ENCODE measurements at regions not wholly inside any gene's neighbourhood (a gene's known extent, or its start where the extent isn't known, plus 50 kb on each side); places are given as distances from the start of the nearest gene placed in this dataset.

GRCh38 chr1:116232989-116233514, 121.9 kb downstream of the MAB21L3 start:
- DNase-seq (ENCODE audit: low read depth) = no peak

GRCh38 chr1:116234429-116234828, 123.2 kb downstream of the MAB21L3 start:
- DNase-seq (ENCODE audit: low read depth) = no peak

GRCh38 chr1:116239916-116240315, 128.7 kb downstream of the MAB21L3 start:
- DNase-seq (ENCODE audit: low read depth) = no peak

- no peak for DNase-seq (ENCODE audit: low read depth)
Measured at GRCh38 chr1:116242741-116243140, 130.3 kb upstream of the ATP1A1 start.

- no peak for DNase-seq (ENCODE audit: low read depth)
Measured at GRCh38 chr1:116243333-116244054, 129.6 kb upstream of the ATP1A1 start.

GRCh38 chr1:116246174-116246573, 126.9 kb upstream of the ATP1A1 start:
- no peak for DNase-seq (ENCODE audit: low read depth)

- no peak for DNase-seq (ENCODE audit: low read depth)
Measured at GRCh38 chr1:116252271-116252670, 120.8 kb upstream of the ATP1A1 start.

- DNase-seq (ENCODE audit: low read depth) = no peak
Measured at GRCh38 chr1:116252785-116253184, 120.3 kb upstream of the ATP1A1 start.

- DNase-seq (ENCODE audit: low read depth) = no peak
Measured at GRCh38 chr1:116253566-116254382, 119.3 kb upstream of the ATP1A1 start.

GRCh38 chr1:116254776-116255175, 118.3 kb upstream of the ATP1A1 start:
- no peak for DNase-seq (ENCODE audit: low read depth)

- no peak for DNase-seq (ENCODE audit: low read depth)
Measured at GRCh38 chr1:116255486-116256285, 117.4 kb upstream of the ATP1A1 start.

GRCh38 chr1:116256286-116256649, 116.8 kb upstream of the ATP1A1 start:
- no peak for DNase-seq (ENCODE audit: low read depth)

GRCh38 chr1:116256875-116257274, 116.2 kb upstream of the ATP1A1 start:
- DNase-seq (ENCODE audit: low read depth) = no peak

GRCh38 chr1:116257341-116257767, 115.7 kb upstream of the ATP1A1 start:
- no peak for DNase-seq (ENCODE audit: low read depth)

GRCh38 chr1:116257836-116258235, 115.2 kb upstream of the ATP1A1 start:
- DNase-seq (ENCODE audit: low read depth) = no peak

GRCh38 chr1:116258668-116259419, 114.2 kb upstream of the ATP1A1 start:
- DNase-seq (ENCODE audit: low read depth) = no peak

GRCh38 chr1:116259663-116260062, 113.4 kb upstream of the ATP1A1 start:
- no peak for DNase-seq (ENCODE audit: low read depth)

- DNase-seq (ENCODE audit: low read depth) = no peak
Measured at GRCh38 chr1:116260115-116260514, 112.9 kb upstream of the ATP1A1 start.

- no peak for DNase-seq (ENCODE audit: low read depth)
Measured at GRCh38 chr1:116260621-116261020, 112.4 kb upstream of the ATP1A1 start.

- DNase-seq (ENCODE audit: low read depth) = no peak
Measured at GRCh38 chr1:116261227-116261626, 111.8 kb upstream of the ATP1A1 start.

- DNase-seq (ENCODE audit: low read depth) = no peak
Measured at GRCh38 chr1:116262207-116262994, 110.6 kb upstream of the ATP1A1 start.
